AG04449 (cell line): ENCODE measurements at regions not wholly inside any gene's neighbourhood (a gene's known extent, or its start where the extent isn't known, plus 50 kb on each side); places are given as distances from the start of the nearest gene placed in this dataset.

Source experiments
- CTCF ChIA-PET: fragments of 350-600 bp; formaldehyde crosslinking; extraction: SDS; loops from one replicate; lab custom pipeline; 2021; ENCODE audit warnings: antibody characterized with exemption; lab: Yijun Ruan, JAX
- POLR2A ChIA-PET: fragments of 400-600, 350-600 bp; formaldehyde crosslinking; extraction: SDS; loops from one replicate; lab custom pipeline; 2020; ENCODE audit warnings: antibody characterized with exemption, inconsistent platforms; lab: Yijun Ruan, JAX
- DNase-seq: peaks from one replicate; pipeline ENCODE4 v3.0.0-alpha.2; 2010; ENCODE audit warnings: low read depth, low spot score
- H3K4me3 ChIP-seq: 2 replicates; pipeline ENCODE4 v1.5.1; 2011; ENCODE audit warnings: low read depth, mild to moderate bottlenecking, control low read depth, low read length
- TF ChIP-seq, protein P1 (sequence below): IDR thresholded peaks from one replicate; pipeline ENCODE4 v1.5.1; 2011; ENCODE audit warnings: mild to moderate bottlenecking, moderate library complexity, low read length, control low read depth, inconsistent platforms; ENCODE audit not compliant: insufficient read depth; ENCODE audit errors: missing control alignments

GRCh38 chr6:6538261-6538660, 50.3 kb upstream of the LY86 start:
- H3K4me3 ChIP-seq: no peak overlapping the region

More at GRCh38 chr6:6538261-6538660, 50.3 kb upstream of the LY86 start:
- TF ChIP-seq, protein P1, sequence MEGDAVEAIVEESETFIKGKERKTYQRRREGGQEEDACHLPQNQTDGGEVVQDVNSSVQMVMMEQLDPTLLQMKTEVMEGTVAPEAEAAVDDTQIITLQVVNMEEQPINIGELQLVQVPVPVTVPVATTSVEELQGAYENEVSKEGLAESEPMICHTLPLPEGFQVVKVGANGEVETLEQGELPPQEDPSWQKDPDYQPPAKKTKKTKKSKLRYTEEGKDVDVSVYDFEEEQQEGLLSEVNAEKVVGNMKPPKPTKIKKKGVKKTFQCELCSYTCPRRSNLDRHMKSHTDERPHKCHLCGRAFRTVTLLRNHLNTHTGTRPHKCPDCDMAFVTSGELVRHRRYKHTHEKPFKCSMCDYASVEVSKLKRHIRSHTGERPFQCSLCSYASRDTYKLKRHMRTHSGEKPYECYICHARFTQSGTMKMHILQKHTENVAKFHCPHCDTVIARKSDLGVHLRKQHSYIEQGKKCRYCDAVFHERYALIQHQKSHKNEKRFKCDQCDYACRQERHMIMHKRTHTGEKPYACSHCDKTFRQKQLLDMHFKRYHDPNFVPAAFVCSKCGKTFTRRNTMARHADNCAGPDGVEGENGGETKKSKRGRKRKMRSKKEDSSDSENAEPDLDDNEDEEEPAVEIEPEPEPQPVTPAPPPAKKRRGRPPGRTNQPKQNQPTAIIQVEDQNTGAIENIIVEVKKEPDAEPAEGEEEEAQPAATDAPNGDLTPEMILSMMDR: no peak
- ChIA-PET CTCF (no interaction called here), POLR2A (no interaction called here)
- DNase-seq: no peak
